ENCODE measurements at regions not wholly inside any gene's neighbourhood (a gene's known extent, or its start where the extent isn't known, plus 50 kb on each side); places are given as distances from the start of the nearest gene placed in this dataset.
"Not testable (repeated sequence)": the region's sequence is repeated elsewhere in the genome, so short reads cannot be mapped to it uniquely, and the experiment has no call there.

GRCh38 chr14:66268802-66269334 lies 217.3 kb upstream of the CCDC196 start:
- no peak for DNase-seq (ENCODE audit: extremely low read depth in 1 of 11, low read depth in 9 of 11, low spot score in 4 of 11)

GRCh38 chr14:66272221-66272620 lies 213.9 kb upstream of the CCDC196 start:
- DNase-seq (ENCODE audit: extremely low read depth in 1 of 11, low read depth in 9 of 11, low spot score in 4 of 11), result no peak

GRCh38 chr14:66273261-66273832 lies 212.8 kb upstream of the CCDC196 start:
- no peak for DNase-seq (ENCODE audit: extremely low read depth in 1 of 11, low read depth in 9 of 11, low spot score in 4 of 11)

- DNase-seq (ENCODE audit: extremely low read depth in 1 of 11, low read depth in 9 of 11, low spot score in 4 of 11), result not testable (repeated sequence)
These were observed 207.8 kb upstream of the CCDC196 start for GRCh38 chr14:66278418-66278817.

GRCh38 chr14:66281036-66281776 lies 205.0 kb upstream of the CCDC196 start:
- no peak for DNase-seq (ENCODE audit: extremely low read depth in 1 of 11, low read depth in 9 of 11, low spot score in 4 of 11)

GRCh38 chr14:66284346-66284745 lies 201.8 kb upstream of the CCDC196 start:
- DNase-seq (ENCODE audit: extremely low read depth in 1 of 11, low read depth in 9 of 11, low spot score in 4 of 11), result no peak

- no peak for DNase-seq (ENCODE audit: extremely low read depth in 1 of 11, low read depth in 9 of 11, low spot score in 4 of 11)
These were observed 197.7 kb upstream of the CCDC196 start for GRCh38 chr14:66288511-66288910.

- DNase-seq (ENCODE audit: extremely low read depth in 1 of 11, low read depth in 9 of 11, low spot score in 4 of 11), result no peak
These were observed 194.4 kb upstream of the CCDC196 start for GRCh38 chr14:66291756-66292155.

- no peak for DNase-seq (ENCODE audit: extremely low read depth in 1 of 11, low read depth in 9 of 11, low spot score in 4 of 11)
These were observed 192.6 kb upstream of the CCDC196 start for GRCh38 chr14:66293533-66294105.

- no peak for DNase-seq (ENCODE audit: extremely low read depth in 1 of 11, low read depth in 9 of 11, low spot score in 4 of 11)
These were observed 190.8 kb upstream of the CCDC196 start for GRCh38 chr14:66295386-66295785.

- DNase-seq (ENCODE audit: extremely low read depth in 1 of 11, low read depth in 9 of 11, low spot score in 4 of 11), result no peak
These were observed 185.3 kb upstream of the CCDC196 start for GRCh38 chr14:66300886-66301285.

GRCh38 chr14:66306101-66306500 lies 180.1 kb upstream of the CCDC196 start:
- no peak for DNase-seq (ENCODE audit: extremely low read depth in 1 of 11, low read depth in 9 of 11, low spot score in 4 of 11)

GRCh38 chr14:66311058-66311457 lies 175.1 kb upstream of the CCDC196 start:
- DNase-seq (ENCODE audit: extremely low read depth in 1 of 11, low read depth in 9 of 11, low spot score in 4 of 11), result no peak

- DNase-seq (ENCODE audit: extremely low read depth in 1 of 11, low read depth in 9 of 11, low spot score in 4 of 11), result no peak
These were observed 174.2 kb upstream of the CCDC196 start for GRCh38 chr14:66311990-66312389.

- no peak for DNase-seq (ENCODE audit: extremely low read depth in 1 of 11, low read depth in 9 of 11, low spot score in 4 of 11)
These were observed 173.7 kb upstream of the CCDC196 start for GRCh38 chr14:66312451-66312850.

- DNase-seq (ENCODE audit: extremely low read depth in 1 of 11, low read depth in 9 of 11, low spot score in 4 of 11), result no peak
These were observed 171.1 kb upstream of the CCDC196 start for GRCh38 chr14:66315098-66315497.

GRCh38 chr14:66315548-66315947 lies 170.6 kb upstream of the CCDC196 start:
- DNase-seq (ENCODE audit: extremely low read depth in 1 of 11, low read depth in 9 of 11, low spot score in 4 of 11), result no peak

GRCh38 chr14:66322564-66322963 lies 163.6 kb upstream of the CCDC196 start:
- no peak for DNase-seq (ENCODE audit: extremely low read depth in 1 of 11, low read depth in 9 of 11, low spot score in 4 of 11)

GRCh38 chr14:66330228-66330627 lies 155.9 kb upstream of the CCDC196 start:
- no peak for DNase-seq (ENCODE audit: extremely low read depth in 1 of 11, low read depth in 9 of 11, low spot score in 4 of 11)

GRCh38 chr14:66330916-66331315 lies 155.3 kb upstream of the CCDC196 start:
- no peak for DNase-seq (ENCODE audit: extremely low read depth in 1 of 11, low read depth in 9 of 11, low spot score in 4 of 11)

All from renal cortex interstitium (tissue), 11 donors.